NOMO-1 treated with dmso at 0.1 percent for 144 hours (cell line): ENCODE measurements at regions not wholly inside any gene's neighbourhood (a gene's known extent, or its start where the extent isn't known, plus 50 kb on each side); places are given as distances from the start of the nearest gene placed in this dataset.
"Not testable (repeated sequence)": the region's sequence is repeated elsewhere in the genome, so short reads cannot be mapped to it uniquely, and the experiment has no call there.

Experiments
- DNase-seq: peaks from one replicate; lab custom pipeline; 2025; ENCODE audit not compliant: unreplicated experiment; lab: John Stamatoyannopoulos, UW

DNA sequence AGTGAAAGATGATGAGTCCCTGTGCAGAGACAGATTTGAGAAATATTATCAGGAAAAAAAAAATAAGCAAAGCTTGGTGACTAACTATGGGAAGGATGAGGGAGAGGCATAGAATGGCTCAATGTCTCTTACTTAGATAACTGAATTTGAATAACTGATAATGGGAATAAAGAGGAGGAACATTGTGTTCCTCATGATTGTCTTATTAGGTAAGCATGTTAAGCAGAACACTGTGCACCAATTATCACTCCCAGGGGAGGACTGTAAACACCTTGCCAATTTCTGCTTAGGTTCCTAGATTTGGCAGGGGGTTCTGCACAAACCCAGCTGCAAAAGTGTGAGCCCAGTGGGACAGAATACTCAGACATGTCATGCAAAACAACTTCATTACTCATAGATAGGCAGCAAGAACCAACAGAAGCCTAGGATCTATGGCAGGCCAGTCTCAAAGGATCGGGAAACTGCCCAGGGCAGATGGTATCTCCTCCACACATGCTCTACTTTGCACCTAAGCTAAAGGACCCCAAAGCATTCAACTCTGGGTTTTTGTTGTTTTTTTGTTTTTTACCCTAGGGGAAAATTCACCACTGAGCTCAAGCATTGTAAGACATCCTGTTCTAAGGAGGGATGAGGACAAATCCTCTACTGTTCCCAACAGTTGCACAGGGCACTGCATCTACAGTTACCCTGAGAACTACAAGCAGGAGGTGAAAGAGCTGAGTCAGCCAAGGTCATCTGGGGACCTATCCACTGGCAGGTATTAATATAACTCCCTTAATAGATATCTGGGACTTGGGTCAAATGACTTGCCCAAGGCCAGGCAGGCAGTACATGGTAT lies 907.0 kb downstream of the RAPGEF2 start:
- DNase-seq = no peak

DNA sequence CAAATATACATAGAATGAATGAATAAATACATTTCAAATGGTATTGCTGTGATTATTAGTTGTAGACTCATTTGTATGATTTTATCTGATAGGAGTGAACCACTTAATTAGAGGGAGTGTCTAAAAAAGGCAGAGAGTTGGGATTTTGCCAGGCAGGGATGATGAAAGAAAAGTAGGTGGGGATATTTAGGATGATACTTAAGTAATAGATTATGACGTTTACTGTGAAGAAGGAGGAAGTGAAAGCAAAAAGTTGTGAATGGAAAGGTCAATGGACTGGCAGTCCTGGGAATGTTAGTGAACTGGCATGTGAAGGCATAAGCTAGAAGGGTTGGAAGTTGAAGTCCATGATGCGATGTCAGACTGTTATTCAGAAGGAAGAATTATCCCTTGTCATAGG lies 917.1 kb downstream of the RAPGEF2 start:
- DNase-seq = no peak

DNA sequence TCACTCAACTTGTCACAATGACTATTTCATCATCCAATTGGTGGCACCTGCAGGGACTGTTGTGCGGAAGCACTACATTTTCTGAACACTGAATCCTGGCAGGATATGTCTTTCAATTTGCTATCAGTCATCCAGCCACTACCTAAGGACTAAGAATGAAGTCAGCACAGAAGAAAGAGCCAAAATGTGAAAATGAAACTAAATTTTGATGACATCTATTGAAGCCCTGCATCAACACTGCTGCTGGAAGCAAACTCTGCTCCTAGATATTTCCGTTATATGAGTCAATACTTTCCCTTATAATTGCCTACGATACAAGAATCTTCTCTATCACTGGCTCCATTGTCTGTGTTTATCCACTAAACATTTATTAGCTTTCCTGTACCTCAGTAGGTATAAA lies 917.9 kb downstream of the RAPGEF2 start:
- DNase-seq = no peak

DNA sequence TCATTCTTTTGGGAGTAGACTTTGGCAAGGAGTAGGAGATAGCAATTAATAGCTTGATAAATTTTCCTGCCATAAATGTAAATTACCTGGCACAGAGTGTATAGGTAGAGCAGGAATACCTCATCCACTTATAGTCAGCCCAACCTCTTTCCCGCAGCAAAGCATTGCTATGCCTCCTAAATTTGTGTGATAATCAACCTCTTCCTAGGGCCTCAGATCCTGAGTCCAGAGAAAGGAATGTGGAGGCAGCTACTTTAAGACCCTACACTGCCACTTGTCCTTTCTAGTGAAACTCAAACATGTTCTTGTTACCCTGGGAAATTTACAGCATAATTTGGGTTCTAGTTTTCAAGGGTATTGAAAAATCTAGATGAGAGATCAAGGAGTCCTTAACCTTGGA lies 919.0 kb downstream of the RAPGEF2 start:
- no peak for DNase-seq

DNA sequence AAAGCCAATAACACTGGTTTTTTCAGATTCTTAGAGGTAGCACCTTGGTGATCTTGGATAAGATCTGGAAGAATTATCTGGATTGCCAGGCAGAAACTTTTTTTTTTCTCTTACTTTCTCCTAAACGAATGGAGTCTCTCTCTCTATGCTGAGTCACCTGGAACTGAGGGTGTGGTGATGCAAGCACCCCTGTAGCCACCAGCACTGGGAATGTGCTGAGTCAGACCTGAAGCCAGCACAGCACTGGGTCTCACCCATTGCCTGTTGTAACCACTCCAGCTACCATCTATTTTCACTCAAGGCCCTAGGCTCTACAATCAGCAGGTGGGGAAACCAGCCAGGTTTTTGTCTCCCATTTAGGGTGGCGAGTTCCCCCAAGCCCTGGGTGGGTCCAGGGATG lies 923.8 kb downstream of the RAPGEF2 start:
- no peak for DNase-seq

DNA sequence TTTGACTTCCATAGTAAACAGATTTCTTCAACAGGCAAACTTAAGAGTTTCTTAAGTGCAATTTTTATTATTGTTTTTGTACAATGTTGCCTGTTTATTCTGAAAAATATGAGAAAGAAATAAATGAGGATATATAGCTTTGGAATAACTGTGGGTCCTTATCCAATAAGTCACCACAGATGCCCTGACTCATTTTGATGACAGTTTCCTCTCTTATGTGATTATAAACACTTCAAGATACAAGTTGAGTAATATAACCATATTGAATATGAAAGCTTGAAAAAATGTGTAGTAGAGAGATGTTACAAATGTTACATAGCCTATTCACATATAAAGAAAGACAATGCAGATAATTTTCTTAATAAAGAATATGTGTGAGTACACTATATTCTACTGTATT lies 931.6 kb downstream of the RAPGEF2 start:
- no peak for DNase-seq

DNA sequence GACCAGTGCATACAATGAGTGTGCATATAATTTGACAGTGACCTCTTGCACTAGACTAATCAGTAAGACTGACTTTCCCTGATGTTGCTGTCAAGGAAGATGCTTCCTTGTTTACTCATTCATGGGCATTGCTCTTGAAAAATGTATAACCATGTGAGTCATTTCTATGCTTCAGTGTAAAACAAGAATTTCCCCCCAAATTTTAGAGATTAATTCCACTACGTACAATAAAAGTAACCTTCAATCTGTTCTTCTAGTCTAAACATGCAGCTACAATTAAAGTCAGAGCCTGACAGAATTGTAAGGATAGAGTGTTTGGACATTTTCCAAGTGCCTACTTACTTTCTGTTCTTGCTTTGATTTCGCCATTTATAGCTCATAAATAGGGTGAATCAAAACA lies 935.7 kb downstream of the RAPGEF2 start:
- no peak for DNase-seq

DNA sequence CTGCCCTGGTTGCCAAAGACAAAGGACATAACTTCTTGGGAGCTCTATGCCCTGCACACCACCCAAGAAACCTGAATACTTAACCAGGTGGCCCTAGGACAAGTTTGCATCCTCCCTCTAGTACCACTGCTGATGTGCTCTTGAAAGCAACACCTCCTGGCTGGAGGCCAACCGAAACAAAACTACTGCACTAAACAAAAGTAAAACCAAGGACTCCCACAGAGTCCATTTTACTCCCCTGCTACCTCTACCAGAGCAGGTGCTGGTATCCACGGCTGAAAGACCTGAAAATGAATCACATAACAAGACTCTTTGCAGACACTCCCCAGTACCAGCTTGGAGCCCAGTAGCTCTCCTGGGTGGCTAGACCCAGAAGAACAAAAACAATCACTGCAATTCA lies 941.8 kb downstream of the RAPGEF2 start:
- no peak for DNase-seq

DNA sequence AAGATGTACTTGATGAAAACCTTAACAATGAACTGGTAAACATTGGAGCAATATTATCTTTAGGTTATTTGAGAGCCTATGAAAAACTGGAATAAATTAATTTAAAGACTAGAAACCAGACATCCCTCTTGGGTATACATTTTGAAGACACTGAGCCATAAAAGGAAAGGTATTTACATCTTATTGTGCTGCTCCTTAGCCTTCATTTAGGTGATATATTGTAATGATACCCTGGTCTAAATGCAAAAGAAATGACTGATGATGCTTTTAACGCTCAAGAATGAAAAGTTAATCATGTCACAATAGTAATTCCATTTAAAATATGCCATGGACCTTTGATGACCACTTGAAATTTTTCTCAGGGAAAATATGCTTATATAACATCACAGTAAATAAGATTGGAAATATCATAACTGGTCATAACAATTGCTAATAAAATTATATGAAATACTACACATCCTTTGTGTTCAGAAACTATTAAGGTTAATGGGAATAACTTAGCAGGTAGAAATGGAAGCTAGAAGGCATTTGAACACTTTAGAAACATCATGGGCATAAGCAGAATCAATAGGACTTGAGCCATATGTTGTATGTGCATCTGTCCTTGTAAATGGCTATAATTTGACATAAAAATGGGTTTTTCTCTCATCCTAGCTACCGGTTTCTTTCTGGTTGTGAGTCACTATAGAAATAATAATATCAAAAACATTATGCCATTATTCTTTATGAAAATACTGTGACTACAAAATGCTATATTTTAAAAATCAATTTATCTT lies 979.7 kb downstream of the RAPGEF2 start:
- DNase-seq = no peak

DNA sequence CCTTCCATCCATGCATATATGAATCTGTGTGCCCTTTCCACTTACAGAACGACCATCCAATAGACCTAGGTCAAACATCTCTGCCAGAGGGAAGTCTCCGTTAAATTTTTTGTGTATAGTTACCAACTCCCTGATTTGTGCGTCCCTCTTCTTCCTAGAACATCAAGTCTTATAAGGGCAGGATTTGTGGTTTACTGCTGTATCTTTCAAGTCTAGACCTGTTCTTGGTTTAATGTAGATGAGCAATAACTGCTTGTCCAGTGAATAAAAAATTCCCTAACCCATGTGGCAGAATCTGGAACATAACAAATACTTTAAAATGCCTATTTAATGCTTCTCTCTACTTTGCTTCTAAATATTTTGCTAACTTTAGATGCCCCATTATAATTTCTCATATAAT lies 988.8 kb downstream of the RAPGEF2 start:
- no peak for DNase-seq

DNA sequence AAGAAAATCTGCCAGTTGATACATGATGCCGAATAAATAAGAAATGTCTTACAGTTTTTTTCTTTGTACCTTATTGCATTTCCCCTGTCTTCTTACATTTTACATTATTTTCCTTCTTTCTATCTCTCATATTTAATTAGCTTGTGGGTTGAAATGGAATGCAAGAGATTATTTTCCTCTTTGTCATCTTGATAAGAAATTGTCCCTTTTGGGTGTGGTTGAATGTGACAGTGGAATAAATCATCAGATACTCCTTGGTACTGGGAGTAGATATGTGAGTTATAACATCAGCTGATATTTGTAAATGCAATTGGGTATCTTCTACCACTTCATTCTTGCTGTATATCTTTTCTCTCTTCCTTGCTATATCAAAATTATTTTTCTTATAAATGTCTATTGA lies 997.4 kb downstream of the RAPGEF2 start:
- DNase-seq = no peak

DNA sequence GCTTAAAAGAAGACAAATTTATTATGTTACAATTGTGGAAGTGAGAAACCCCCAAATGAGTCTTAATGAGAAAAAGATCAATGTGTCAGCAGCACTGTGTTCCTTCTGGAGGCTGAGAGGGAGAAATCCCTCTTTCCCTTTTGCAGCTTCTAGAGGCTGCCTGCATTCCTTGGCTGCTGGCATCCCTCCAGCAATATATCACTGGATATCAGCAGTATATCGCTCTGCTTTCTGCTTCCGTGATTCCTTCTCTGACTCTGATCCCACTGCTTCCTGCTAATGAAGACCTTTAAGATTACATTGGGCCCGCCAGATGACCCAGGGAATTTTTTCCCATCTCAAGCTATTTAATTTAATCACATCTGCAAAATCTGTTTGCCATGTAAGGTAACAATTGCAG lies 1008.0 kb downstream of the RAPGEF2 start:
- DNase-seq = no peak

DNA sequence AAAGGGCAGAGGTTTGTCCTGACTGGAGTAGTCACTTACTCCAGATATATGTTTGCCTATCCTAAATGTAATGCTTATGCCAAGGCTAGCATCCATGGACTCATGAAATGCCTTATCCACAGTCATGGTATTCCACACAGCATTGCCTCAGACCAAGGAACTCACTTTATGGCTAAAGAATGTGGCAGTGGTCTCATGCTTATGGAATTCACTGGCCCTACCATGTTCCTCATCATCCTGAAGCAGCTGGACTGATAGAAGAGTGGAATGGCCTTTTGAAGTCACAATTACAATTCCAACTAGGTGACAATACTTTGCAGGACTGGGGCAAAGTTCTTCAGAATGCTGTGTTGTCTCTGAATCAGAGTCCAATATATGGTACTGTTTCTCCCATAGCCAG lies 1014.8 kb downstream of the RAPGEF2 start:
- no peak for DNase-seq

DNA sequence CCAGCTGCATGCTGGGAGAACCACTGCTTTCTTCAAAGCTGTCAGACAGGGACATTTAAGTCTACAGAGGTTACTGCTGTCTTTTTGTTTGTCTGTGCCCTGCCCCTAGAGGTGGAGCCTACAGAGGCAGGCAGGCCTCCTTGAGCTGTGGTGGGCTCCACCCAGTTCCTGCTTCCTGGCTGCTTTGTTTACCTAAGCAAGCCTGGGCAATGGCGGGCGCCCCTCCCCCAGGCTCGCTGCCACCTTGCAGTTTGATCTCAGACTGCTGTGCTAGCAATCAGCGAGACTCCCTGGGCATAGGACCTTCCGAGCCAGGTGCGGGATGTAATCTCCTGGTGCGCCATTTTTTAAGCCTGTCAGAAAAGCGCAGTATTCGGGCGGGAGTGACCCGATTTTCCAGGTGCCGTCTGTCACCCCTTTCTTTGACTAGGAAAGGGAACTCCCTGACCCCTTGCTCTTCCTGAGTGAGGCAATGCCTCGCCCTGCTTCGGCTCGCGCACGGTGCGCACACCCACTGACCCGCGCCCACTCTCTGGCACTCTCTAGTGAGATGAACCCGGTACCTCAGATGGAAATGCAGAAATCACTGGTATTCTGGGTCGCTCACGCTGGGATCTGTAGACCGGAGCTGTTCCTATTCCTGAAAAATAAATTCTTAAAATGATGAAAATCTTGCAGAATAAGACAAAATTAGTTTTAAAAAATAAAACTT lies 1022.9 kb downstream of the RAPGEF2 start:
- DNase-seq = not testable (repeated sequence)

DNA sequence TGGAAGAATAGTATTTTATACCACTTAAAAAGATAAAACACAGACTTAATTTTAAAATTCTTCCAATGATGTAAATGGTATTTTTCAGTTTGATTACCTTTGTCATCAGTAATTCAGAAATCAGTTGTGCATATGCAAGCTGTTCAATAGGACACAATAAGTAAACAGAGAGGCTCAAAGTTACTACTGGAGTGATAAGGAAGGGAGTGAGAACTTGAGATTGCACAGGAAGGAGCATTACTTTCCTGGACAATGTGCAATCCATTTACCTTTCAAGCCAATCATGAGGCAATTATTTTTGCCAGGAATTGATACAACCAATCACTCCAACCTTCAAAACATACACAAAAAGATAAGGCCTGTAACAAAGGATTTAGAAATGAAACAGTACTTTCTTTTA lies 1024.3 kb downstream of the RAPGEF2 start:
- DNase-seq = no peak

DNA sequence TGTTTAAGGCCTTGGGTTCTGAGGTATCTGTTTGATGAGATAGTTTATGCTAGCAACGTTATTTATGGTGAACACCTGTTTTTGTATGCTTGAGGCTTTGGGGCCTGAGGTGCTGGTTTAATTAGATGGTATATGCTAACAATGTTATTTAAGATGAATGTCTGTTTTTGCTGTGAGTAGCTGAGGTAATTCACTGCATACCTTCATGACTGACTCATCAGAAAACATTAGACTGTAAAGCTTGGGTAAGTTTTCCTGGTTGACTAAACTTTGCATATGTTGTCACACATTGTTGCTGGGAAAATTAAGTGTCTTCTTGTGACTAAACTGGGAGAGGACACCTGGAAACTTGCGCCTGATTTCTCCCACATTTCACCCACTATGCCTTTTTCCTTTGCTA lies 1026.6 kb downstream of the RAPGEF2 start:
- DNase-seq = no peak

DNA sequence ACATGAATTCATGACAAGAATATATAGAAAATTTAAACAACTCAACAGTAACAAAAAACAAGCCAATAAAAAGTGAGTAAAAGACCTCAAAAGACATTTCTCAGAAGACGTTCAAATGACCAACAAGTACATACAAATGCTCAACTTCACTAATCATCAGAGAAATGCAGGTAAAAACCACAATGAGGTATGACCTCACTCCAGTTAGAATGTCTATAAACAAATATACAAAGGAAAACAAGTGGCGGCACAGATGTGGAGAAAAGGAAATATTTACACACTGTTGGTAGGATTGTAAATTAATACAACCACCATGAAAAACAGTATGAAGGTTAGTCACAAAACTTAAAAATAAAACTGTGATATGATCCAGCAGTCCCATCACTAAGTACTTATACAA lies 1033.1 kb downstream of the RAPGEF2 start:
- DNase-seq = no peak

DNA sequence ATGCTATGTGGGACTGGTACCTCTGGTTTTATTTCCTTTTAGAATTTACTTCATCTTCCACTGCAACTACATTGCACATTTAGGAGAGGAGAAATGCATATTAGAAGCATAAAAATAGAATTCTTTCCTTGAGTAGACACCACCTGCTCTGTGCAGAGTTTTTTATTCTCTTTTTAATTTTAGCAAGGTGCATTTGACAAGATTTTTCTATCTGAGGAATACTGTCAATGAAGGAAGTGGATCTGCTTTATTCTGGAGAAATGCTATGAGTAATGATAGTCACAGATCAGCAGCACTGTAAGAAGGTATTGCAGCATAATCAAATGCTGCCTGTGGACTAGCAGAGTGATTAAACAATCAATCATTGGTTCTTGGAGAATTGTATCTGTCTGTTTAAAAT lies 1038.3 kb downstream of the RAPGEF2 start:
- DNase-seq = no peak

DNA sequence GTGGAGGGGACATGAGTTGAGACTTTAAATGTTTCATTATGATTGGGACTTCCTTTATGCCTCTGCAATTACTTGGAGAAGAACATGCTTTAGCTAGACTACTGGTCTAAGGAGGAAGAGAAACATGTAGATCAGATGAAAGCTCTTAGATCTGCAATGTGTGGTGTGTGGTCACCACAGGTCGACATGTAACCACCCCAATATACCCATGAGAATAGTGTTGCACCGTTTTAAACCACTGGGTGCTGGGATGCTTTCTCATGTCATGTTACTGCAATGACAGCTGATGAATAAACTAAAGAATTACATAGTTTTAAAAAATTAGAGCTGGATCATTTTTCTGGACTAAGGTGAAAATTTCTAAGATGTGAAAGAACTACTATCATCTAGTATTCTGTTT lies 1039.7 kb downstream of the RAPGEF2 start:
- no peak for DNase-seq

DNA sequence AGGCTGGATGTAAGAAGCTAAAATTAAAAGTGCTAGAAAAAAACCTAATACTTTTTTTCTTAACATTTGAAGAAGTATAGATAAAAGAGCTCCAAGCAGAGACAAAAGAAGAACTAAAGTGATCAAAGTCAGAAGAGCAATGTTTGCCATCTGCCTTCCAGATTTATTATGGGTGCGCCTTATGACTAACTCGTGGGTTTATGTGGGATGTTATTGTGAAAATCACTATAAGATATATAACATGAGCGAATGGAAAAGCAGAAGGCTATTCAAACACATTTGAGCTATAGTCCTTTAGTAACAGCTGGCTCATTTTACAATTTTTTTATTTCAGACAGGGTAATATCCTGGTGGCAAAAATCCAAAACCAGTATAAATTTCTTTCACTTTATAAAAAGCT lies 1040.7 kb downstream of the RAPGEF2 start:
- DNase-seq = no peak

DNA sequence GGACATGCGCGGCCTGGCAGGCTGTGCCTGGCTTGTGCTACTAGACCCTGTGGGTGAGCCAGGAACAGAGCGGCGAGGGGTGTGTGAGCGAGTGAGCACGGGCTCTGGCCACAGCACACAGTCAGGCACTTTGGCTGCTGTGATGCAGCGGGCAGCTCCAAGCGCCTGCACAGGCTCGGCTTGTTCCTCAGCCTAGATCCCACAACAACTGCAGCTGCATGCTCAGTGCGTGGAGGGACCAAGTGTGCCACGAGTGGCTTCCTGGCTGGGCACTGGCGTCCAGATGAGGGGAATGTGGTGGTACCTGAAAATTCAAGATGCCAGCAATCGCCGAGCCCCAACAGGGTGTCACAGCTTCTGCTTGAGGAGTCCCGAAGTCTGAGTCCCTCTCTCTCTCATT lies 1056.6 kb downstream of the RAPGEF2 start:
- no peak for DNase-seq

DNA sequence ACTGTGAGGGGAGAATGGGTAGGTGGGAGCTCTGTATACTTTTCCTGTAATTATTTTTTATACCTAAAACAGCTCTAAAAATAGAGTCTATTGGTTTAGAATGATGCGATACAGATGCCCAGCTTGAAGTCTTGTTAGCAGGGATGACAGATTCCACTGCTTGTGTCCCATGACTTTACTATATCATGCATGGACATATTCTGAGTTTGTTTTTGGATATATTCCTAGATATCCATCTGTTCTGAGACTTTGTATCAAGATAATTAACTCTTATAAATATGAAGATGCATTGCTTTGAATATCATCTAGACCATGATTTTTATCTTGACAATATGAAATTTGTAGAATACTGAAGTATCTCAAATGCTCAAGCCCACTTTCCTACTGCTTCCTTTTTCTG lies 1058.1 kb downstream of the RAPGEF2 start:
- DNase-seq = no peak
